IMR-90 (cell line): ENCODE measurements at regions not wholly inside any gene's neighbourhood (a gene's known extent, or its start where the extent isn't known, plus 50 kb on each side); places are given as distances from the start of the nearest gene placed in this dataset.

Experiments used
- ATAC-seq: fragments of 200-7000 bp; cut with Tn5 transposase; 2 replicates; pipeline ENCODE4 v1.9.1; 2020; ENCODE audit warnings: low read depth, mild to moderate bottlenecking, moderate library complexity
- BruUV-seq: library from RNA; stranded (reverse); fragments of 400-500 nt; replicated peaks from 2 replicates; lab custom pipeline; 2021; lab: Mats Ljungman, UMichigan
- CTCF ChIA-PET: fragments of 300-600 bp; formaldehyde crosslinking; extraction: SDS; loops from one replicate; lab custom pipeline; 2021; ENCODE audit warnings: antibody characterized with exemption; lab: Yijun Ruan, JAX
- POLR2A ChIA-PET: fragments of 300-600 bp; sonication (Branson Sonifier 250); formaldehyde crosslinking; loops from one replicate; lab custom pipeline; 2022; ENCODE audit warnings: antibody characterized with exemption; ENCODE audit not compliant: unreplicated experiment; lab: Charles Lee
- DNase-seq: peaks from one replicate; pipeline ENCODE4 v3.0.0; 2013
- H2AFZ ChIP-seq: replicated peaks from 2 replicates; pipeline ENCODE3; 2013; ENCODE audit warnings: low read length, mild to moderate bottlenecking; ENCODE audit not compliant: poor library complexity
- H2AK5ac ChIP-seq: 2 replicates; pipeline ENCODE4 v1.6.1; 2013; ENCODE audit warnings: low read depth, low read length, inconsistent platforms
- H2AK9ac ChIP-seq: replicated peaks from 2 replicates; pipeline ENCODE3; 2013; ENCODE audit warnings: mild to moderate bottlenecking, low read depth, low read length, moderate library complexity; ENCODE audit not compliant: poor library complexity
- H2BK120ac ChIP-seq: 2 replicates; pipeline ENCODE4 v1.6.1; 2013; ENCODE audit warnings: low read depth, low read length, inconsistent platforms
- H2BK15ac ChIP-seq: 3 replicates; pipeline ENCODE4 v1.6.1; 2013; ENCODE audit warnings: low read depth, low read length, inconsistent platforms
- H2BK20ac ChIP-seq: 2 replicates; pipeline ENCODE4 v1.6.1; 2013; ENCODE audit warnings: low read depth, mild to moderate bottlenecking, inconsistent platforms, low read length, moderate library complexity
- H2BK5ac ChIP-seq: 2 replicates; pipeline ENCODE4 v1.6.1; 2013; ENCODE audit warnings: mild to moderate bottlenecking, low read depth, low read length, inconsistent platforms; ENCODE audit not compliant: poor library complexity, severe bottlenecking
- H3K14ac ChIP-seq: replicated peaks from 2 replicates; pipeline ENCODE4 v1.6.1; 2013; ENCODE audit warnings: low read depth, low read length, inconsistent platforms
- H3K18ac ChIP-seq: 2 replicates; pipeline ENCODE4 v1.6.1; 2013; ENCODE audit warnings: low read depth, low read length, control low read depth
- H3K23ac ChIP-seq: 2 replicates; pipeline ENCODE4 v1.6.1; 2013; ENCODE audit warnings: low read depth, low read length, inconsistent platforms
- H3K27ac ChIP-seq: 2 replicates; pipeline ENCODE4 v1.5.1; 2013; ENCODE audit warnings: mild to moderate bottlenecking, control low read depth, low read length; ENCODE audit not compliant: insufficient read depth
- H3K27me3 ChIP-seq: 2 replicates; pipeline ENCODE4 v1.6.1; 2013; ENCODE audit warnings: low read length; ENCODE audit not compliant: control insufficient read depth, insufficient read depth
- H3K36me3 ChIP-seq: 2 replicates; pipeline ENCODE4 v1.6.1; 2013; ENCODE audit warnings: low read length, mixed read lengths; ENCODE audit not compliant: control insufficient read depth, insufficient read depth
- H3K4ac ChIP-seq: 2 replicates; pipeline ENCODE4 v1.6.1; 2013; ENCODE audit warnings: low read depth, low read length, inconsistent platforms
- H3K4me1 ChIP-seq: 2 replicates; pipeline ENCODE4 v1.6.1; 2013; ENCODE audit warnings: low read length, mixed read lengths; ENCODE audit not compliant: control insufficient read depth, insufficient read depth
- H3K4me2 ChIP-seq: 2 replicates; pipeline ENCODE4 v1.6.1; 2013; ENCODE audit warnings: low read depth, mild to moderate bottlenecking, control low read depth, low read length, moderate library complexity
- H3K4me3 ChIP-seq: 2 replicates; pipeline ENCODE4 v1.5.1; 2013; ENCODE audit warnings: low read depth, mild to moderate bottlenecking, control low read depth, low read length, moderate library complexity; ENCODE audit not compliant: insufficient read depth
- H3K56ac ChIP-seq: 2 replicates; pipeline ENCODE4 v1.6.1; 2013; ENCODE audit warnings: low read length, inconsistent platforms; ENCODE audit not compliant: insufficient read depth; ENCODE audit errors: extremely low read depth
- H3K79me1 ChIP-seq, 2 experiments: 2 replicates each; pipeline ENCODE4 v1.6.1; 2013; ENCODE audit warnings: low read length in 2 of 2, inconsistent platforms in 1 of 2, low read depth in 1 of 2
- H3K9ac ChIP-seq: 2 replicates; pipeline ENCODE4 v1.6.1; 2013; ENCODE audit warnings: low read depth, low read length, control low read depth
- H3K9me1 ChIP-seq: 2 replicates; pipeline ENCODE4 v1.6.1; 2013; ENCODE audit warnings: low read length, inconsistent platforms; ENCODE audit not compliant: insufficient read depth
- H3K9me3 ChIP-seq: 2 replicates; pipeline ENCODE4 v1.6.1; 2013; ENCODE audit warnings: low read length; ENCODE audit not compliant: control insufficient read depth, insufficient read depth
- H4K20me1 ChIP-seq: 2 replicates; pipeline ENCODE4 v1.6.1; 2013; ENCODE audit warnings: low read length, inconsistent platforms; ENCODE audit not compliant: insufficient read depth
- H4K5ac ChIP-seq: 2 replicates; pipeline ENCODE4 v1.6.1; 2013; ENCODE audit warnings: mild to moderate bottlenecking, low read depth, low read length, control low read depth
- H4K8ac ChIP-seq, 2 experiments: 2 replicates each; pipeline ENCODE4 v1.6.1; 2013; ENCODE audit warnings: low read depth in 2 of 2, low read length in 2 of 2, control low read depth in 1 of 2, inconsistent platforms in 1 of 2
- H4K91ac ChIP-seq: 2 replicates; pipeline ENCODE4 v1.6.1; 2013; ENCODE audit warnings: low read depth, low read length, inconsistent platforms; ENCODE audit not compliant: insufficient read depth
- BHLHE40 ChIP-seq: fragments of 150-350 bp; IDR thresholded peaks from 2 replicates; pipeline ENCODE4 v1.6.1; 2016; ENCODE audit warnings: mild to moderate bottlenecking, low read depth, low read length
- CEBPB ChIP-seq: IDR thresholded peaks from 2 replicates; pipeline ENCODE4 v1.6.1; 2012; ENCODE audit warnings: low read depth, low read length, improper control_type of control experiment
- CHD1 ChIP-seq: IDR thresholded peaks from 2 replicates; pipeline ENCODE4 v1.6.1; 2012; ENCODE audit warnings: low read depth, low read length, improper control_type of control experiment
- CTCF ChIP-seq: conservative IDR thresholded peaks from 2 replicates; pipeline ENCODE4 v1.5.1; 2012; ENCODE audit warnings: mild to moderate bottlenecking, low read depth, low read length, improper control_type of control experiment
- ELK1 ChIP-seq: fragments of 150-350 bp; IDR thresholded peaks from 2 replicates; pipeline ENCODE4 v1.6.1; 2016; ENCODE audit warnings: low read depth, mild to moderate bottlenecking, low read length, moderate library complexity, borderline replicate concordance
- FOS ChIP-seq: fragments of 150-350 bp; IDR thresholded peaks from 2 replicates; pipeline ENCODE4 v1.6.1; 2016; ENCODE audit warnings: low read depth, low read length
- MAFK ChIP-seq: IDR thresholded peaks from 2 replicates; pipeline ENCODE4 v1.6.1; 2012; ENCODE audit warnings: low read depth, low read length, improper control_type of control experiment
- MAZ ChIP-seq: IDR thresholded peaks from 2 replicates; pipeline ENCODE4 v1.6.1; 2012; ENCODE audit warnings: low read depth, mild to moderate bottlenecking, low read length, improper control_type of control experiment, moderate library complexity, borderline replicate concordance
- MXI1 ChIP-seq: IDR thresholded peaks from 2 replicates; pipeline ENCODE4 v1.6.1; 2012; ENCODE audit warnings: low read depth, mild to moderate bottlenecking, low read length, moderate library complexity, borderline replicate concordance
- NFE2L2 ChIP-seq: fragments of 150-350 bp; IDR thresholded peaks from 2 replicates; pipeline ENCODE4 v1.6.1; 2016; ENCODE audit warnings: low read depth, mild to moderate bottlenecking, low read length
- POLR2A ChIP-seq: IDR thresholded peaks from 2 replicates; pipeline ENCODE4 v1.6.1; 2012; ENCODE audit warnings: mild to moderate bottlenecking, low read depth, low read length
- RAD21 ChIP-seq: IDR thresholded peaks from 2 replicates; pipeline ENCODE4 v1.6.1; 2012; ENCODE audit warnings: low read length, improper control_type of control experiment
- RCOR1 ChIP-seq: IDR thresholded peaks from 2 replicates; pipeline ENCODE4 v1.6.1; 2012; ENCODE audit warnings: mild to moderate bottlenecking, low read length, improper control_type of control experiment; ENCODE audit not compliant: insufficient replicate concordance
- RFX5 ChIP-seq: IDR thresholded peaks from 2 replicates; pipeline ENCODE4 v1.8.0; 2012; ENCODE audit warnings: low read depth, mild to moderate bottlenecking, low read length, moderate library complexity
- USF2 ChIP-seq: fragments of 150-350 bp; IDR thresholded peaks from 2 replicates; pipeline ENCODE4 v1.6.1; 2017; ENCODE audit warnings: mild to moderate bottlenecking, antibody characterized with exemption, low read length, low read depth
- WGBS, 2 experiments: methylation state at CpG; one replicate each; pipeline versions ENCODE4 v1.1.5 to v1.1.7; 2013; ENCODE audit warnings: missing lambda C conversion rate in 2 of 2; ENCODE audit not compliant: insufficient read length in 1 of 2; ENCODE audit errors: extremely low coverage in 2 of 2; 5-methylcytosine and 5-hydroxymethylcytosine counted together
- dilution Hi-C: fragments of 300-500 bp; cut with HindIII; formaldehyde crosslinking; loops from one replicate; pipeline ENCODE4 v1.14.3; 2018; ENCODE audit warnings: low sequenced_read_pairs; ENCODE audit not compliant: unreplicated experiment
- in situ Hi-C: fragments of 300-500 bp; cut with MboI; formaldehyde crosslinking; loops from 3 replicates; pipeline ENCODE4 v1.14.3; 2019; ENCODE audit warnings: low sequenced_read_pairs, inconsistent platforms, mixed read lengths
- intact Hi-C: fragments of 100-400 bp; cut with micrococcal nuclease; formaldehyde crosslinking; loops from 2 replicates; pipeline ENCODE4 v1.10.0; 2022

GRCh38 chr22:34784056-34784455, 281.9 kb upstream of the ISX start:
- Histone ChIP-seq H3K27ac (no peak overlapping the region), H3K4me2 (no peak overlapping the region), H3K9me3 (peaks cover 15% of the 10 kb centered on the region), H4K20me1 (no peaks in the 10 kb centered on the region), H3K4me1 (no peaks in the 10 kb centered on the region), H3K14ac (no peak overlapping the region), H2BK15ac (no peak overlapping the region), H3K23ac (no peak overlapping the region), H2AK5ac (no peak overlapping the region), H3K18ac (no peak overlapping the region), H3K9ac (no peak overlapping the region), H3K79me1 (no peaks in the 10 kb centered on the region), H2BK20ac (no peak overlapping the region), H3K9me1 (no peaks in the 10 kb centered on the region), H2BK120ac (no peak overlapping the region), H4K91ac (no peak overlapping the region), H4K8ac (no peak overlapping the region), H3K56ac (no peak overlapping the region), H3K27me3 (no peaks in the 10 kb centered on the region), H3K36me3 (no peaks in the 10 kb centered on the region), H3K4me3 (no peak overlapping the region), H4K5ac (no peak overlapping the region), H3K4ac (no peak overlapping the region), H2BK5ac (no peak overlapping the region), H2AK9ac (no peak overlapping the region), H2AFZ (no peak overlapping the region)
- ATAC-seq = no peak
- ChIA-PET CTCF (no interaction called here), POLR2A (no interaction called here)
- dilution Hi-C loops (no loop called here), in situ Hi-C loops (no loop called here), intact Hi-C loops (no loop called here)
- TF ChIP-seq ELK1 (no peak), BHLHE40 (no peak), POLR2A (no peak), CEBPB (no peak), RCOR1 (no peak), MAFK (no peak), FOS (no peak), RAD21 (no peak), CHD1 (no peak), USF2 (no peak), RFX5 (no peak), MAZ (no peak), MXI1 (no peak), CTCF (no peak), NFE2L2 (no peak)
- BruUV-seq = no TSS peak
- WGBS, 2 experiments = no CpG with 5 or more reads among the region's 3 CpGs
- no peak for DNase-seq
